HG03558 (cell line): ENCODE measurements at regions not wholly inside any gene's neighbourhood (a gene's known extent, or its start where the extent isn't known, plus 50 kb on each side); places are given as distances from the start of the nearest gene placed in this dataset.
"Not testable (repeated sequence)": the region's sequence is repeated elsewhere in the genome, so short reads cannot be mapped to it uniquely, and the experiment has no call there.

ENCODE experiments used
- ATAC-seq: cut with Tn5 transposase; IDR thresholded peaks from one replicate; pipeline ENCODE4 v1.9.1; 2021; ENCODE audit warnings: moderate number of reproducible peaks; ENCODE audit not compliant: unreplicated experiment; ENCODE audit errors: extremely low read depth

GRCh38 chr13:76677043-76677442 lies 209.2 kb downstream of the KCTD12 start:
- no peak for ATAC-seq

- ATAC-seq: no peak
Observed at GRCh38 chr13:76672420-76672819, 213.8 kb downstream of the KCTD12 start.

- ATAC-seq: no peak
Observed at GRCh38 chr13:76668716-76669115, 217.5 kb downstream of the KCTD12 start.

GRCh38 chr13:76668141-76668540 lies 218.1 kb downstream of the KCTD12 start:
- no peak for ATAC-seq

GRCh38 chr13:76667551-76667950 lies 218.7 kb downstream of the KCTD12 start:
- ATAC-seq: no peak

GRCh38 chr13:76663592-76664335 lies 222.4 kb downstream of the KCTD12 start:
- no peak for ATAC-seq

GRCh38 chr13:76659074-76659473 lies 227.1 kb downstream of the KCTD12 start:
- not testable (repeated sequence) for ATAC-seq

GRCh38 chr13:76656500-76656899 lies 229.7 kb downstream of the KCTD12 start:
- ATAC-seq: no peak

GRCh38 chr13:76656056-76656455 lies 230.1 kb downstream of the KCTD12 start:
- no peak for ATAC-seq

GRCh38 chr13:76654263-76654662 lies 231.9 kb downstream of the KCTD12 start:
- no peak for ATAC-seq

- no peak for ATAC-seq
Observed at GRCh38 chr13:76651286-76651685, 234.9 kb downstream of the KCTD12 start.

GRCh38 chr13:76647550-76647949 lies 238.7 kb downstream of the KCTD12 start:
- ATAC-seq: no peak

- ATAC-seq: no peak
Observed at GRCh38 chr13:76646946-76647345, 239.3 kb downstream of the KCTD12 start.

- no peak for ATAC-seq
Observed at GRCh38 chr13:76645632-76646031, 240.6 kb downstream of the KCTD12 start.

- ATAC-seq: no peak
Observed at GRCh38 chr13:76644906-76645305, 241.3 kb downstream of the KCTD12 start.

- no peak for ATAC-seq
Observed at GRCh38 chr13:76643596-76643995, 242.6 kb downstream of the KCTD12 start.

GRCh38 chr13:76641056-76641455 lies 245.1 kb downstream of the KCTD12 start:
- no peak for ATAC-seq

- no peak for ATAC-seq
Observed at GRCh38 chr13:76638882-76639281, 247.3 kb downstream of the KCTD12 start.

- ATAC-seq: no peak
Observed at GRCh38 chr13:76638181-76638580, 248.0 kb downstream of the KCTD12 start.

- ATAC-seq: no peak
Observed at GRCh38 chr13:76637641-76638141, 248.5 kb downstream of the KCTD12 start.

- ATAC-seq: no peak
Observed at GRCh38 chr13:76636829-76637228, 249.4 kb downstream of the KCTD12 start.
